DOHH2 (cell line): ENCODE measurements at regions not wholly inside any gene's neighbourhood (a gene's known extent, or its start where the extent isn't known, plus 50 kb on each side); places are given as distances from the start of the nearest gene placed in this dataset.

Experiments
- CTCF ChIP-seq: fragments of 200-600 bp; sonication (generic); IDR thresholded peaks from one replicate; pipeline ENCODE4 v1.5.1; 2014; ENCODE audit warnings: antibody characterized with exemption, mild to moderate bottlenecking, low read depth, low read length; ENCODE audit not compliant: poor library complexity, severe bottlenecking
- EZH2phosphoT487 ChIP-seq: fragments of 200-600 bp; sonication (generic); IDR thresholded peaks from 2 replicates; pipeline ENCODE4 v1.6.1; 2017; ENCODE audit warnings: borderline replicate concordance, mild to moderate bottlenecking, antibody characterized with exemption, low read length, moderate library complexity, mixed read lengths

GRCh38 chr7:35336444-35336843 lies 82.5 kb upstream of the TBX20 start:
- TF ChIP-seq CTCF (no peak), EZH2phosphoT487 (no peak)
